ENCODE measurements at regions not wholly inside any gene's neighbourhood (a gene's known extent, or its start where the extent isn't known, plus 50 kb on each side); places are given as distances from the start of the nearest gene placed in this dataset.

DNA sequence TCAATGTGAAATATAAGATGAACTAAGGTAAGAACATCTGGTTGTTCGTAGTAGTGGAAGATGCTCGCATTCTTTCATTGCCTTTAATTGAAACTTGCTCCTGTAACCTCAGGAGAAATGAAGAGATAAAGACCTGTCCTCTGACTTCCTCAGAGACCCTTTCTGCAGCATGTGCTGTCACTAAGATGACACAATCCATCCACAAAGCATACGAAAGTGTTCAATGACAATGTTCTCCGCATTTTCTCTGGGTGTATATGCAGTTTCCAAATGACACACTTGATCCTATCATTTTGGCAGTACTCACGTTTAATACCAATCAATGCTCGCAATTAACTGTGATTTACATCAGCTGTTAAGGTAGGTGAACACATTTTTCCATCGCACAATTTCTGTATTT is 65.8 kb downstream of the PRL start:
- TF ChIP-seq POLR2A (IDR thresholded peaks at IDR 0.05) (no peak), CTCF (IDR thresholded peaks at IDR 0.05) (no peak), EP300 (IDR thresholded peaks at IDR 0.05) (no peak)
